Choroid plexus epithelial cell (primary cell): ENCODE measurements at regions not wholly inside any gene's neighbourhood (a gene's known extent, or its start where the extent isn't known, plus 50 kb on each side); places are given as distances from the start of the nearest gene placed in this dataset.

ENCODE experiments used
- DNase-seq: peaks from one replicate; pipeline ENCODE4 v3.0.0-alpha.2; 2010; ENCODE audit warnings: low read depth
- H3K4me3 ChIP-seq: 2 replicates; pipeline ENCODE4 v1.5.1; 2011; ENCODE audit warnings: low read depth, mild to moderate bottlenecking, control low read depth, low read length, moderate library complexity
- CTCF ChIP-seq: conservative IDR thresholded peaks from 2 replicates; pipeline ENCODE4 v1.5.1; 2011; ENCODE audit warnings: low read depth, mild to moderate bottlenecking, control low read depth, inconsistent platforms, low read length, moderate library complexity

GRCh38 chr17:79269620-79270019 is 195.0 kb downstream of the ENGASE start:
- H3K4me3 ChIP-seq: no peak overlapping the region
- DNase-seq: no peak
- TF ChIP-seq CTCF: no peak

- TF ChIP-seq CTCF: no peak
- DNase-seq: no peak
- no peak overlapping the region for H3K4me3 ChIP-seq
These were observed 188.6 kb downstream of the ENGASE start for GRCh38 chr17:79263191-79263590.

GRCh38 chr17:79262624-79263023 is 188.0 kb downstream of the ENGASE start:
- no peak for TF ChIP-seq CTCF
- no peak overlapping the region for H3K4me3 ChIP-seq

GRCh38 chr17:79261355-79262072 is 186.9 kb downstream of the ENGASE start:
- H3K4me3 ChIP-seq: no peak overlapping the region
- TF ChIP-seq CTCF: no peak

More at GRCh38 chr17:79262624-79263023, 188.0 kb downstream of the ENGASE start:
- DNase-seq: no peak

GRCh38 chr17:79258843-79259242 is 184.2 kb downstream of the ENGASE start:
- no peak for DNase-seq
- TF ChIP-seq CTCF: no peak

More at GRCh38 chr17:79261355-79262072, 186.9 kb downstream of the ENGASE start:
- DNase-seq: no peak

GRCh38 chr17:79258041-79258440 is 183.4 kb downstream of the ENGASE start:
- TF ChIP-seq CTCF: no peak
- DNase-seq: no peak
- H3K4me3 ChIP-seq: no peak overlapping the region

More at GRCh38 chr17:79258843-79259242, 184.2 kb downstream of the ENGASE start:
- no peak overlapping the region for H3K4me3 ChIP-seq

GRCh38 chr17:79255926-79256585 is 181.4 kb downstream of the ENGASE start:
- H3K4me3 ChIP-seq: no peak overlapping the region
- no peak for DNase-seq
- no peak for TF ChIP-seq CTCF
